Mammary epithelial cell (primary cell): ENCODE measurements at regions not wholly inside any gene's neighbourhood (a gene's known extent, or its start where the extent isn't known, plus 50 kb on each side); places are given as distances from the start of the nearest gene placed in this dataset.

Experiments
- CTCF ChIP-seq, 2 donors: IDR thresholded peaks in 1 of 2; conservative IDR thresholded peaks in 1 of 2; 2 replicates each; pipeline ENCODE4 v1.5.1; 2011 to 2012; ENCODE audit warnings: inconsistent platforms in 2 of 2, low read length in 2 of 2, mild to moderate bottlenecking in 2 of 2, control low read depth in 1 of 2, low read depth in 1 of 2; ENCODE audit not compliant: insufficient read depth in 1 of 2; ENCODE audit errors: extremely low read depth in 1 of 2
- EZH2 ChIP-seq: IDR thresholded peaks from 2 replicates; pipeline ENCODE4 v1.6.1; 2012; ENCODE audit warnings: low read length, inconsistent platforms, borderline replicate concordance

- TF ChIP-seq CTCF (conservative IDR thresholded peaks at IDR 0.05 in 1 of 2, IDR thresholded peaks at IDR 0.05 in 1 of 2; ENCODE audit: extremely low read depth in 1 of 2, insufficient read depth in 1 of 2, low read depth in 1 of 2, low read length in 2 of 2) (no peak), EZH2 (no peak)
Measured at GRCh38 chr22:47434336-47435203, 672.1 kb downstream of the TBC1D22A start.
